ENCODE measurements at regions not wholly inside any gene's neighbourhood (a gene's known extent, or its start where the extent isn't known, plus 50 kb on each side); places are given as distances from the start of the nearest gene placed in this dataset.
A peak's percentile ranks its signal among the peaks of the same experiment; 100 is the strongest.

DNA sequence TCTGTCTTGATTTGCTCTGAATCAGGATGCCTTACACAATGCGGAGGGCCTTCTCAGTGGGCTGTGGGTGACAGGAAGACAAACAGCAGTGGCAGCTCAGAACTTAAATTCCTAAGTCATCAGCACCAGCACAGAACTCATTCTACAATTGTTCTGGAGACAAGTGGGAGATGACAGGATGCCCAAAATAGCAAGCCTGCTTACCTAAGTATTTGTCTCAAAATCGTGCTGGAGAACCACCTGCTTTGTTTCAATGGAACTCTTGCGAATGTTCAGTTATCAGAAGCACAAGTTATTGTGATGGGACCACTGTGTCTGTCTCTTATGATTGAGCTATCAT, 76.1 kb downstream of the VCAM1 start:
- DNase-seq (ENCODE audit: low read depth in 2 of 2): no peak
- no peak for TF ChIP-seq EZH2 (IDR thresholded peaks at IDR 0.05; ENCODE audit: low read length, missing control alignments)
- TF ChIP-seq, protein P1, sequence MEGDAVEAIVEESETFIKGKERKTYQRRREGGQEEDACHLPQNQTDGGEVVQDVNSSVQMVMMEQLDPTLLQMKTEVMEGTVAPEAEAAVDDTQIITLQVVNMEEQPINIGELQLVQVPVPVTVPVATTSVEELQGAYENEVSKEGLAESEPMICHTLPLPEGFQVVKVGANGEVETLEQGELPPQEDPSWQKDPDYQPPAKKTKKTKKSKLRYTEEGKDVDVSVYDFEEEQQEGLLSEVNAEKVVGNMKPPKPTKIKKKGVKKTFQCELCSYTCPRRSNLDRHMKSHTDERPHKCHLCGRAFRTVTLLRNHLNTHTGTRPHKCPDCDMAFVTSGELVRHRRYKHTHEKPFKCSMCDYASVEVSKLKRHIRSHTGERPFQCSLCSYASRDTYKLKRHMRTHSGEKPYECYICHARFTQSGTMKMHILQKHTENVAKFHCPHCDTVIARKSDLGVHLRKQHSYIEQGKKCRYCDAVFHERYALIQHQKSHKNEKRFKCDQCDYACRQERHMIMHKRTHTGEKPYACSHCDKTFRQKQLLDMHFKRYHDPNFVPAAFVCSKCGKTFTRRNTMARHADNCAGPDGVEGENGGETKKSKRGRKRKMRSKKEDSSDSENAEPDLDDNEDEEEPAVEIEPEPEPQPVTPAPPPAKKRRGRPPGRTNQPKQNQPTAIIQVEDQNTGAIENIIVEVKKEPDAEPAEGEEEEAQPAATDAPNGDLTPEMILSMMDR (conservative IDR thresholded peaks at IDR 0.05 in 1 of 2, IDR thresholded peaks at IDR 0.05 in 1 of 2; ENCODE audit: low read depth in 1 of 2, low read length in 2 of 2): no peak
- Histone ChIP-seq H3K4me1 (ENCODE audit: control insufficient read depth, extremely low read depth, insufficient read depth, low read length) (no peaks in the 10 kb centered on the region), H3K4me3 (replicated peaks in 1 of 4; ENCODE audit: control extremely low read depth in 1 of 4, insufficient read depth in 1 of 4, low read depth in 3 of 4, low read length in 4 of 4) (no peak overlapping the region), H3K9me3 (ENCODE audit: control insufficient read depth, insufficient read depth, low read depth, low read length) (no peaks in the 10 kb centered on the region), H3K36me3 (ENCODE audit: control insufficient read depth, insufficient read depth, low read length) (no peaks in the 10 kb centered on the region), H3K4me2 (ENCODE audit: extremely low read depth, insufficient read depth, low read length) (no peak overlapping the region), H3K9ac (ENCODE audit: insufficient read depth, low read length) (no peak overlapping the region), H3K27me3 (ENCODE audit: control insufficient read depth, insufficient read depth, low read length) (no peaks in the 10 kb centered on the region), H3K27ac (ENCODE audit: insufficient read depth, low read length) (no peak overlapping the region), H2AFZ (ENCODE audit: low read length) (no peak overlapping the region), H4K20me1 (ENCODE audit: control insufficient read depth, extremely low read depth, insufficient read depth, low read length) (no peaks in the 10 kb centered on the region), H3K79me2 (ENCODE audit: control insufficient read depth, insufficient read depth, low read length) (no peaks in the 10 kb centered on the region)

DNA sequence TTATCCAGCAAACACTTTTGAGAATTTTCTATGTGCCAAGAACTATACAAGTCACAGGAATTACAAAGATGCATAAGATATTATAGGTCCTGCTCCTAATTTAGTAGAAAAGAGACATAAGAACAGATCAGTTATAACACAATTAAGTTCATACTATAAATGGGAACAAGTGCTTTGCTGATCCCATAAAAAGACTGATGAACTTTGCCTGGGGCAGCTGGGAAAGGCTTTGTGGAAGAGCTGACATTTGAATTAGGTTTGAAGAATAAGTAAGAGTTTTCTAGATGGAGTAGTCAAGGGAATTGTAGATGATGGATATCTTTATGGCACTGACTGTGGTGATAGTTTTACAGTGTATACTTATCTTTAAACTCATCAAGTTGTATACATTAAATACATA, 76.5 kb downstream of the VCAM1 start:
- no peak for DNase-seq (ENCODE audit: low read depth in 2 of 2)
- TF ChIP-seq EZH2 (IDR thresholded peaks at IDR 0.05; ENCODE audit: low read length, missing control alignments): no peak
- TF ChIP-seq, protein P1 (conservative IDR thresholded peaks at IDR 0.05 in 1 of 2, IDR thresholded peaks at IDR 0.05 in 1 of 2; ENCODE audit: low read depth in 1 of 2, low read length in 2 of 2): no peak
- no peak overlapping the region for H3K27ac ChIP-seq (ENCODE audit: insufficient read depth, low read length)

GRCh38 chr1:100799548-100799947, 80.0 kb downstream of the VCAM1 start:
- no peaks in the 10 kb centered on the region for H3K4me1 ChIP-seq (ENCODE audit: control insufficient read depth, extremely low read depth, insufficient read depth, low read length)
- DNase-seq (ENCODE audit: low read depth in 2 of 2): peak in 1 of 2 donors; percentile 18
- no peak overlapping the region for H3K4me2 ChIP-seq (ENCODE audit: extremely low read depth, insufficient read depth, low read length)
- H4K20me1 ChIP-seq (ENCODE audit: control insufficient read depth, extremely low read depth, insufficient read depth, low read length): no peaks in the 10 kb centered on the region
- TF ChIP-seq, protein P1 (conservative IDR thresholded peaks at IDR 0.05 in 1 of 2, IDR thresholded peaks at IDR 0.05 in 1 of 2; ENCODE audit: low read depth in 1 of 2, low read length in 2 of 2): no peak
- no peak for TF ChIP-seq EZH2 (IDR thresholded peaks at IDR 0.05; ENCODE audit: low read length, missing control alignments)
- H3K9me3 ChIP-seq (ENCODE audit: control insufficient read depth, insufficient read depth, low read depth, low read length): no peaks in the 10 kb centered on the region
- no peaks in the 10 kb centered on the region for H3K36me3 ChIP-seq (ENCODE audit: control insufficient read depth, insufficient read depth, low read length)
- no peak overlapping the region for H3K4me3 ChIP-seq (replicated peaks in 1 of 4; ENCODE audit: control extremely low read depth in 1 of 4, insufficient read depth in 1 of 4, low read depth in 3 of 4, low read length in 4 of 4)
- no peak overlapping the region for H3K27ac ChIP-seq (ENCODE audit: insufficient read depth, low read length)
- no peaks in the 10 kb centered on the region for H3K79me2 ChIP-seq (ENCODE audit: control insufficient read depth, insufficient read depth, low read length)
- no peak overlapping the region for H3K9ac ChIP-seq (ENCODE audit: insufficient read depth, low read length)
- no peaks in the 10 kb centered on the region for H3K27me3 ChIP-seq (ENCODE audit: control insufficient read depth, insufficient read depth, low read length)
- no peak overlapping the region for H2AFZ ChIP-seq (ENCODE audit: low read length)

More for the DNA sequence above, 76.5 kb downstream of the VCAM1 start:
- H2AFZ ChIP-seq (ENCODE audit: low read length): no peak overlapping the region
- H3K36me3 ChIP-seq (ENCODE audit: control insufficient read depth, insufficient read depth, low read length): no peaks in the 10 kb centered on the region
- H3K4me3 ChIP-seq (replicated peaks in 1 of 4; ENCODE audit: control extremely low read depth in 1 of 4, insufficient read depth in 1 of 4, low read depth in 3 of 4, low read length in 4 of 4): no peak overlapping the region
- H3K4me2 ChIP-seq (ENCODE audit: extremely low read depth, insufficient read depth, low read length): no peak overlapping the region
- H3K79me2 ChIP-seq (ENCODE audit: control insufficient read depth, insufficient read depth, low read length): no peaks in the 10 kb centered on the region
- no peaks in the 10 kb centered on the region for H3K27me3 ChIP-seq (ENCODE audit: control insufficient read depth, insufficient read depth, low read length)
- no peaks in the 10 kb centered on the region for H4K20me1 ChIP-seq (ENCODE audit: control insufficient read depth, extremely low read depth, insufficient read depth, low read length)
- no peak overlapping the region for H3K9ac ChIP-seq (ENCODE audit: insufficient read depth, low read length)
- H3K4me1 ChIP-seq (ENCODE audit: control insufficient read depth, extremely low read depth, insufficient read depth, low read length): no peaks in the 10 kb centered on the region
- H3K9me3 ChIP-seq (ENCODE audit: control insufficient read depth, insufficient read depth, low read depth, low read length): no peaks in the 10 kb centered on the region

Data from fibroblast of lung (primary cell).